Adrenal gland (tissue), 9 donors: ENCODE measurements at regions not wholly inside any gene's neighbourhood (a gene's known extent, or its start where the extent isn't known, plus 50 kb on each side); places are given as distances from the start of the nearest gene placed in this dataset.

Experiments used
- DNase-seq, 7 donors: peaks; one replicate each; pipeline ENCODE4 v3.0.0-alpha.2; 2019 to 2020
- H3K27ac ChIP-seq, 5 donors: fragments of 200-600 bp; sonication (generic) in 4 of 5; 1 replicate in 3 of 5; 2 replicates in 2 of 5; pipeline versions ENCODE4 v1.5.1 to v1.8.0; 2016 to 2020; ENCODE audit warnings: mild to moderate bottlenecking in 1 of 5
- H3K27me3 ChIP-seq: fragments of 200-600 bp; 2 replicates; pipeline ENCODE4 v1.8.0; 2021
- H3K36me3 ChIP-seq, 2 donors: fragments of 200-600 bp; replicated peaks in 1 of 2; 1 replicate in 1 of 2; 2 replicates in 1 of 2; pipeline versions ENCODE4 v1.5.1 to v1.8.0; 2018 to 2022
- H3K4me1 ChIP-seq, 2 donors: fragments of 200-600 bp; replicated peaks in 1 of 2; 1 replicate in 1 of 2; 2 replicates in 1 of 2; pipeline versions ENCODE4 v1.5.1 to v1.8.0; 2018 to 2021
- H3K4me3 ChIP-seq, 4 donors: fragments of 200-600 bp; sonication (generic) in 3 of 4; one replicate each; pipeline ENCODE4 v1.5.1; 2016 to 2018
- H3K9me3 ChIP-seq, 3 donors: fragments of 200-600 bp; sonication (generic) in 1 of 3; replicated peaks in 1 of 3; 1 replicate in 2 of 3; 2 replicates in 1 of 3; pipeline versions ENCODE4 v1.5.1 to v1.8.0; 2016 to 2021
- POLR2A ChIP-seq, 2 donors: fragments of 450-650 bp; IDR thresholded peaks; one replicate each; pipeline ENCODE4 v1.6.1; 2017; ENCODE audit warnings: antibody characterized with exemption in 2 of 2, mild to moderate bottlenecking in 2 of 2, moderate library complexity in 1 of 2
- WGBS, 4 donors: extraction: QIAGEN DNeasy Blood & Tissue Kit in 2 of 4; methylation state at CpG; one replicate each; pipeline versions ENCODE4 v1.1.5 to v1.1.7; 2013 to 2017; 5-methylcytosine and 5-hydroxymethylcytosine counted together
- intact Hi-C, 2 donors: fragments of 100-400 bp; cut with DNase I; formaldehyde crosslinking; loops; one replicate each; pipeline versions ENCODE4 v1.14.1 to v1.15.0; 2022 to 2023
- TF ChIP-seq, protein P1 (sequence below), 6 experiments: fragments of 450-650 bp in 4 of 6; fragments of 200-600 bp in 2 of 6; sonication (generic) in 1 of 6; IDR thresholded peaks; 1 replicate in 5 of 6; 2 replicates in 1 of 6; pipeline versions ENCODE4 v1.5.1 to v1.8.0; 2016 to 2021; ENCODE audit warnings: antibody characterized with exemption in 6 of 6, mild to moderate bottlenecking in 2 of 6, moderate library complexity in 1 of 6
- donor health status: healthy with polysubstance abuse.
- donor health status: Bipolar disorder and iron deficiency.
- donor health status: DM: yes; HTN: yes; CAD: no.
- donor health status: DM: no; HTN: no; CAD: no.
- donor health status: DM: no; HTN: no; CAD: no.

DNA sequence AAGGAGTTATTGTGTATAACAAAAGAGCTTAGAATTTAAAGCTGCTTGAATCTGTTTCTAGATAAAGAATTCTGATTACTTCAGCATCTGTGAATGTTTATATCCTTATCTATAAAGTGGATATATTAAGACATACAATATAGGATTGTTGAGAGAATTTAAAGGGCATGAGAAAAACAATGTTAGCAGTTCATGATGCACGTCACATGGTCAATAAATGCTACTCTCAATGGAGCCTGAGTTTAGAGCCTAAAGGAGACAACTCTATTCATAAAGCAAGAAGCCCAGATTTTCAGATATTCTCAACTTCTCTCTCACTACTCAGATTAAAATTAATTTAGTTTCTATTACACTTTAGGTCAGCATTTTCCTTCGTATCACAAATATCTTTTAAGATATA lies 666.7 kb upstream of the CDH18 start:
- DNase-seq = no peak
- Histone ChIP-seq H3K36me3 (no peaks in the 10 kb centered on the region), H3K4me3 (no peak overlapping the region), H3K27ac (no peak overlapping the region), H3K9me3 (peaks cover 0 to 6% (median 3%) of the 10 kb centered on the region in 3 donors), H3K27me3 (no peaks in the 10 kb centered on the region), H3K4me1 (no peaks in the 10 kb centered on the region)
- TF ChIP-seq, protein P1, sequence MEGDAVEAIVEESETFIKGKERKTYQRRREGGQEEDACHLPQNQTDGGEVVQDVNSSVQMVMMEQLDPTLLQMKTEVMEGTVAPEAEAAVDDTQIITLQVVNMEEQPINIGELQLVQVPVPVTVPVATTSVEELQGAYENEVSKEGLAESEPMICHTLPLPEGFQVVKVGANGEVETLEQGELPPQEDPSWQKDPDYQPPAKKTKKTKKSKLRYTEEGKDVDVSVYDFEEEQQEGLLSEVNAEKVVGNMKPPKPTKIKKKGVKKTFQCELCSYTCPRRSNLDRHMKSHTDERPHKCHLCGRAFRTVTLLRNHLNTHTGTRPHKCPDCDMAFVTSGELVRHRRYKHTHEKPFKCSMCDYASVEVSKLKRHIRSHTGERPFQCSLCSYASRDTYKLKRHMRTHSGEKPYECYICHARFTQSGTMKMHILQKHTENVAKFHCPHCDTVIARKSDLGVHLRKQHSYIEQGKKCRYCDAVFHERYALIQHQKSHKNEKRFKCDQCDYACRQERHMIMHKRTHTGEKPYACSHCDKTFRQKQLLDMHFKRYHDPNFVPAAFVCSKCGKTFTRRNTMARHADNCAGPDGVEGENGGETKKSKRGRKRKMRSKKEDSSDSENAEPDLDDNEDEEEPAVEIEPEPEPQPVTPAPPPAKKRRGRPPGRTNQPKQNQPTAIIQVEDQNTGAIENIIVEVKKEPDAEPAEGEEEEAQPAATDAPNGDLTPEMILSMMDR (IDR thresholded peaks at IDR 0.05) = no peak
- TF ChIP-seq POLR2A (IDR thresholded peaks at IDR 0.05) = no peak
- 65 to 75% (median 74%) methylated on average over 2 of the region's 2 CpGs for WGBS, 4 donors
- intact Hi-C loops = no loop called here

DNA sequence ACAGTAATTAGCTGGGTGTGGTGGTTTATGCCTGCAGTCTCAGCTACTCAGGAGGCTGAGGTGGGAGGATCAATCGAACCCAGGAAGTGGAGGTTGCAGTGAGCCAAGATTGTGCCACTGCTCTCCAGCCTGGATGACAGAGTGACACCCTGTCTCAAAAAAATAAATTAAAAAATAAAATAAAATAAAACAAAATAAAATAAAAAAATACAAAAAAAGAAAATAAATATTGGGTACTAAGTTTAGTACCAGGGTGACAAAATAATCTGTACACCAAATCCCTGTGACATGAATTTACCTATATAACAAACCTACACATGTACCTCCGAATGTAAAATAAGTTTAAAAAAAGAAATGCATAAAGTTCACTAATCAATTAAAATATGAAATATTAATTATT lies 666.0 kb upstream of the CDH18 start:
- no peaks in the 10 kb centered on the region for H3K4me1 ChIP-seq
- no peaks in the 10 kb centered on the region for H3K27me3 ChIP-seq
- 75 to 88% (median 83%) methylated on average over 2 of the region's 2 CpGs for WGBS, 4 donors
- intact Hi-C loops = no loop called here
- H3K4me3 ChIP-seq = no peak overlapping the region
- no peak for DNase-seq
- no peaks in the 10 kb centered on the region for H3K36me3 ChIP-seq
- H3K9me3 ChIP-seq = peaks cover 0 to 6% (median 3%) of the 10 kb centered on the region in 3 donors
- no peak for TF ChIP-seq POLR2A (IDR thresholded peaks at IDR 0.05)
- TF ChIP-seq, protein P1 (IDR thresholded peaks at IDR 0.05) = no peak
- no peak overlapping the region for H3K27ac ChIP-seq

DNA sequence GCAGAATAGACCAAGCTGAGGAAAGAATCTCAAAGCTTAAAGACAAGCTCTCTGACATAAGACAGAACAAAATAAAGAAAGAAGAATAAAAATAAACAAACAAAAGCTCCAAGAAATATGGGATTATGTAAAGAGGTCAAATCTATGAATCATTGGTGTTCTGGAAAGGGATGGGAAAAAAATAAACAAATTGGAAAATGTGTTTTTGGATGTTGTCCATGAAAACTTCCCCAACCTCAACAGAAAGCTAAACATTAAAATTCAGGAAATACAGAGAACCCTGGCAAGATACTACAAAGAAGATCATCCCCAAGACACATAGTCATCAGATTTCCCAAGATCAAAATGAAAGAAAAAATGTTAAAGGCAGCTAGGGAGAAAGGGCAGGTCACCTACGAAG lies 662.0 kb upstream of the CDH18 start:
- Histone ChIP-seq H3K4me3 (no peak overlapping the region), H3K36me3 (no peaks in the 10 kb centered on the region), H3K27ac (no peak overlapping the region), H3K27me3 (no peaks in the 10 kb centered on the region), H3K9me3 (no peaks in the 10 kb centered on the region), H3K4me1 (no peaks in the 10 kb centered on the region)
- WGBS, 4 donors = 24 to 79% (median 65%) methylated on average over 1 of the region's 1 CpG
- TF ChIP-seq, protein P1 (IDR thresholded peaks at IDR 0.05) = no peak
- no peak for TF ChIP-seq POLR2A (IDR thresholded peaks at IDR 0.05)
- DNase-seq = no peak
- intact Hi-C loops = no loop called here

DNA sequence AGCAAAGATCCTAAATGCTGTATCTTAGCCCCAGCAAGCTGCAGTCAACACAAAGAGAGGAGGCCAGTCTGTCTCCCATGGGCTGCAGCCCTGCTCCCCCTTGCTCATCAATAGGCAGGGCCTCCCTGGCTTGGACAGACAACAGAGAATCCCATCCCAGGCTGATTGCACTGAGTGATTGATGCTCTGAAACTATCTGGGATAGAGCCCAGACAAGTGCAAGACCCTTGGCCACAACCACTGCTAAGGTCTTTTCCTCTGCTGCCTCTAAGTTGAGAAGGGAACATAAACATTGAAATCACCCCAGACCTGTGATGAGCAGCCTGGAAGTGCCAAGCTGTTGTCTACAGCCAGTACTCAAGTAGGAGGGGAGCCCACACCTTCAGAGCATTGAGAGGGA lies 661.0 kb upstream of the CDH18 start:
- TF ChIP-seq POLR2A (IDR thresholded peaks at IDR 0.05) = no peak
- TF ChIP-seq, protein P1 (IDR thresholded peaks at IDR 0.05) = no peak
- H3K4me3 ChIP-seq = no peak overlapping the region
- H3K4me1 ChIP-seq = no peaks in the 10 kb centered on the region
- H3K36me3 ChIP-seq = no peaks in the 10 kb centered on the region
- no peak for DNase-seq
- no peaks in the 10 kb centered on the region for H3K27me3 ChIP-seq
- no peaks in the 10 kb centered on the region for H3K9me3 ChIP-seq
- no peak overlapping the region for H3K27ac ChIP-seq
- intact Hi-C loops = no loop called here
